ENCODE measurements at regions not wholly inside any gene's neighbourhood (a gene's known extent, or its start where the extent isn't known, plus 50 kb on each side); places are given as distances from the start of the nearest gene placed in this dataset.

GRCh38 chr5:3736466-3736865, 140.8 kb downstream of the IRX1 start:
- no peaks in the 10 kb centered on the region for H3K9me3 ChIP-seq (ENCODE audit: control insufficient read depth, insufficient read depth, low read depth, low read length)
- no peaks in the 10 kb centered on the region for H3K36me3 ChIP-seq (ENCODE audit: control insufficient read depth in 2 of 2, insufficient read depth in 1 of 2, low read length in 2 of 2)
- no peak for TF ChIP-seq ZBTB21 (tag by site-specific recombination; IDR thresholded peaks at IDR 0.05)
- TF ChIP-seq, protein P1, sequence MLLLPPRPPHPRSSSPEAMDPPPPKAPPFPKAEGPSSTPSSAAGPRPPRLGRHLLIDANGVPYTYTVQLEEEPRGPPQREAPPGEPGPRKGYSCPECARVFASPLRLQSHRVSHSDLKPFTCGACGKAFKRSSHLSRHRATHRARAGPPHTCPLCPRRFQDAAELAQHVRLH (tag by site-specific recombination; IDR thresholded peaks at IDR 0.05): no peak
- no peak for TF ChIP-seq ZNF398 (tag by site-specific recombination; IDR thresholded peaks at IDR 0.05)
- TF ChIP-seq ZNF776 (tag by site-specific recombination; IDR thresholded peaks at IDR 0.05; ENCODE audit: borderline replicate concordance): no peak
- TF ChIP-seq ZNF23 (tag by site-specific recombination; IDR thresholded peaks at IDR 0.05; ENCODE audit: borderline replicate concordance): no peak
- TF ChIP-seq ZNF473 (tag by site-specific recombination; IDR thresholded peaks at IDR 0.05): no peak
- TF ChIP-seq ELK4 (IDR thresholded peaks at IDR 0.05; ENCODE audit: borderline replicate concordance, low read depth, low read length): no peak
- TF ChIP-seq ZNF292 (tag by site-specific recombination; IDR thresholded peaks at IDR 0.05; ENCODE audit: borderline replicate concordance, low read depth): no peak
- no peak for TF ChIP-seq ZEB2 (tag by site-specific recombination; IDR thresholded peaks at IDR 0.05)
- no peak for TF ChIP-seq ZNF214 (tag by site-specific recombination; IDR thresholded peaks at IDR 0.05; ENCODE audit: borderline replicate concordance)
- TF ChIP-seq GFI1B (tag by site-specific recombination; IDR thresholded peaks at IDR 0.05): no peak
- TF ChIP-seq ZNF624 (tag by site-specific recombination; IDR thresholded peaks at IDR 0.05): no peak
- no peak for TF ChIP-seq FEZF1 (tag by site-specific recombination; IDR thresholded peaks at IDR 0.05)
- TF ChIP-seq ZNF670 (tag by site-specific recombination; IDR thresholded peaks at IDR 0.05; ENCODE audit: low read depth): no peak
- TF ChIP-seq ZNF112 (tag by site-specific recombination; IDR thresholded peaks at IDR 0.05): no peak
- no peak for TF ChIP-seq ZNF660 (tag by site-specific recombination; IDR thresholded peaks at IDR 0.05)
- no peak for TF ChIP-seq ZNF549 (tag by site-specific recombination; IDR thresholded peaks at IDR 0.05)
- TF ChIP-seq, protein P2, sequence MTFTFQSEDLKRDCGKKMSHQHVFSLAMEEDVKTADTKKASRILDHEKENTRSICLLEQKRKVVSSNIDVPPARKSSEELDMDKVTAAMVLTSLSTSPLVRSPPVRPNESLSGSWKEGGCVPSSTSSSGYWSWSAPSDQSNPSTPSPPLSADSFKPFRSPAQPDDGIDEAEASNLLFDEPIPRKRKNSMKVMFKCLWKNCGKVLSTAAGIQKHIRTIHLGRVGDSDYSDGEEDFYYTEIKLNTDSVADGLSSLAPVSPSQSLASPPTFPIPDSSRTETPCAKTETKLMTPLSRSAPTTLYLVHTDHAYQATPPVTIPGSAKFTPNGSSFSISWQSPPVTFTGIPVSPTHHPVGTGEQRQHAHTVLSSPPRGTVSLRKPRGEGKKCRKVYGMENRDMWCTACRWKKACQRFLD (tag by site-specific recombination; IDR thresholded peaks at IDR 0.05): no peak
- H3K4me3 ChIP-seq (ENCODE audit: low read depth, low read length): no peak overlapping the region
- H3K27ac ChIP-seq (ENCODE audit: extremely low read depth, low read depth, low read length): no peak overlapping the region
- CTCF ChIA-PET: interaction anchor here (0.7 kb wide), 1 partner anchor 405 kb away, joined by 3 read pairs; no protein-coding TSS in a partner anchor
- H3K4me1 ChIP-seq (ENCODE audit: control insufficient read depth, insufficient read depth, low read length): no peaks in the 10 kb centered on the region
- POLR2A ChIA-PET: no interaction called here

- TF ChIP-seq YY2 (tag by site-specific recombination; IDR thresholded peaks at IDR 0.05) (no peak), HIC1 (tag by site-specific recombination; IDR thresholded peaks at IDR 0.05) (no peak), TCF7L2 (IDR thresholded peaks at IDR 0.05; ENCODE audit: borderline replicate concordance, low read depth, low read length) (no peak), ZNF335 (tag by site-specific recombination; conservative IDR thresholded peaks at IDR 0.05) (no peak), HOXC10 (CRISPR knock-in tag; IDR thresholded peaks at IDR 0.05) (no peak), EGR2 (tag by site-specific recombination; IDR thresholded peaks at IDR 0.05; ENCODE audit: low read depth) (no peak), SCRT1 (tag by site-specific recombination; IDR thresholded peaks at IDR 0.05; ENCODE audit: borderline replicate concordance) (no peak)
- TF ChIP-seq, protein P3, sequence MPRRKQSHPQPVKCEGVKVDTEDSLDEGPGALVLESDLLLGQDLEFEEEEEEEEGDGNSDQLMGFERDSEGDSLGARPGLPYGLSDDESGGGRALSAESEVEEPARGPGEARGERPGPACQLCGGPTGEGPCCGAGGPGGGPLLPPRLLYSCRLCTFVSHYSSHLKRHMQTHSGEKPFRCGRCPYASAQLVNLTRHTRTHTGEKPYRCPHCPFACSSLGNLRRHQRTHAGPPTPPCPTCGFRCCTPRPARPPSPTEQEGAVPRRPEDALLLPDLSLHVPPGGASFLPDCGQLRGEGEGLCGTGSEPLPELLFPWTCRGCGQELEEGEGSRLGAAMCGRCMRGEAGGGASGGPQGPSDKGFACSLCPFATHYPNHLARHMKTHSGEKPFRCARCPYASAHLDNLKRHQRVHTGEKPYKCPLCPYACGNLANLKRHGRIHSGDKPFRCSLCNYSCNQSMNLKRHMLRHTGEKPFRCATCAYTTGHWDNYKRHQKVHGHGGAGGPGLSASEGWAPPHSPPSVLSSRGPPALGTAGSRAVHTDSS (tag by site-specific recombination; IDR thresholded peaks at IDR 0.05): no peak
- ChIA-PET CTCF (no interaction called here), POLR2A (no interaction called here)
- Histone ChIP-seq H3K9me3 (ENCODE audit: control insufficient read depth, insufficient read depth, low read depth, low read length) (no peaks in the 10 kb centered on the region), H3K36me3 (ENCODE audit: control insufficient read depth in 2 of 2, insufficient read depth in 1 of 2, low read length in 2 of 2) (no peaks in the 10 kb centered on the region), H3K4me3 (ENCODE audit: low read depth, low read length) (no peak overlapping the region), H3K4me1 (ENCODE audit: control insufficient read depth, insufficient read depth, low read length) (no peaks in the 10 kb centered on the region), H3K27ac (ENCODE audit: extremely low read depth, low read depth, low read length) (no peak overlapping the region)
These were observed 141.3 kb downstream of the IRX1 start for GRCh38 chr5:3736926-3737325.
